Epithelial cell of esophagus (primary cell): ENCODE measurements at regions not wholly inside any gene's neighbourhood (a gene's known extent, or its start where the extent isn't known, plus 50 kb on each side); places are given as distances from the start of the nearest gene placed in this dataset.

Experiments used
- DNase-seq: peaks from one replicate; pipeline ENCODE4 v3.0.0; 2010; ENCODE audit warnings: low read depth
- H3K4me3 ChIP-seq: 2 replicates; pipeline ENCODE4 v1.5.1; 2011; ENCODE audit warnings: mild to moderate bottlenecking, low read length, control low read depth
- TF ChIP-seq, protein P1 (sequence below): IDR thresholded peaks from 2 replicates; pipeline ENCODE4 v1.5.1; 2011; ENCODE audit warnings: low read depth, mild to moderate bottlenecking, low read length, control low read depth, inconsistent platforms; ENCODE audit not compliant: insufficient read depth; ENCODE audit errors: missing control alignments

GRCh38 chr3:19734453-19734852, 199.6 kb downstream of the EFHB start:
- no peak overlapping the region for H3K4me3 ChIP-seq
- TF ChIP-seq, protein P1, sequence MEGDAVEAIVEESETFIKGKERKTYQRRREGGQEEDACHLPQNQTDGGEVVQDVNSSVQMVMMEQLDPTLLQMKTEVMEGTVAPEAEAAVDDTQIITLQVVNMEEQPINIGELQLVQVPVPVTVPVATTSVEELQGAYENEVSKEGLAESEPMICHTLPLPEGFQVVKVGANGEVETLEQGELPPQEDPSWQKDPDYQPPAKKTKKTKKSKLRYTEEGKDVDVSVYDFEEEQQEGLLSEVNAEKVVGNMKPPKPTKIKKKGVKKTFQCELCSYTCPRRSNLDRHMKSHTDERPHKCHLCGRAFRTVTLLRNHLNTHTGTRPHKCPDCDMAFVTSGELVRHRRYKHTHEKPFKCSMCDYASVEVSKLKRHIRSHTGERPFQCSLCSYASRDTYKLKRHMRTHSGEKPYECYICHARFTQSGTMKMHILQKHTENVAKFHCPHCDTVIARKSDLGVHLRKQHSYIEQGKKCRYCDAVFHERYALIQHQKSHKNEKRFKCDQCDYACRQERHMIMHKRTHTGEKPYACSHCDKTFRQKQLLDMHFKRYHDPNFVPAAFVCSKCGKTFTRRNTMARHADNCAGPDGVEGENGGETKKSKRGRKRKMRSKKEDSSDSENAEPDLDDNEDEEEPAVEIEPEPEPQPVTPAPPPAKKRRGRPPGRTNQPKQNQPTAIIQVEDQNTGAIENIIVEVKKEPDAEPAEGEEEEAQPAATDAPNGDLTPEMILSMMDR = no peak
- DNase-seq = no peak

DNA sequence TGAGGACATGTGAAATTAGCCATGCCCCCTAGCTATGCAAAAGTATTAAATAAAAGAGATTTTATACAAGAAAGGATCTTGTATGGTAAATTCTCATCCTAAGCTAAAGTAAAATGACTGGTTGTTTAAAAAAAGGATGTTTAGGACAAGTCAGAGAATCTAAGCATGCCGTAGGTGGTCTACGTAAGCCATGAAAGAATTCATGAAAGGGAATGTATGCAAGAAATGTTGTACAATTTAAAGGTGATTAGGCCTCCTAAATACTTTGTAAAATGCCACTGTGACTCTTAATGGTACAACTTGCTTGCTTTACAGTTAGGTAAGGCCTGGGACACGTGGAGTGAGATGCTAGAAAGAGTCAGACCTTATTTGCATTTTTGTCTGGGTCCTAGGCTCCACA, 209.0 kb downstream of the EFHB start:
- TF ChIP-seq, protein P1 = no peak
- DNase-seq = no peak

DNA sequence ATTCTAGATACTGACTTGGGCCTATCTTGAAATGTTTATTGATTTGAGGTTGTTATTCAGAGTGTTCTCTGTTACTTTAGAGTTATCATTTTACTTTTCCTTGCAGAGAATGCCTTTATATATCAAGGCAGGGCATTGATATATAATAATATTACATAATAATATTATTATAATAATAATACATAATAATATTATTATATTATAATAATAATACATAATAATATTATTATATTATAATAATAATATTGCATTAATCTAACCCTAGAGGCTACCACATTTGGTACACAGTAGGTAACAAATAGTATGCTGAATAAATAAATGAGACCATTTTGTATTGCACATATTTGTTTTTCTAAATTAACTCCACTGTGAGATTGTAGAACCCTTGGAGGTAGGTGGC, 216.3 kb downstream of the EFHB start:
- H3K4me3 ChIP-seq = no peak overlapping the region
- TF ChIP-seq, protein P1 = no peak
- no peak for DNase-seq

More for the DNA sequence above, 209.0 kb downstream of the EFHB start:
- H3K4me3 ChIP-seq = no peak overlapping the region

DNA sequence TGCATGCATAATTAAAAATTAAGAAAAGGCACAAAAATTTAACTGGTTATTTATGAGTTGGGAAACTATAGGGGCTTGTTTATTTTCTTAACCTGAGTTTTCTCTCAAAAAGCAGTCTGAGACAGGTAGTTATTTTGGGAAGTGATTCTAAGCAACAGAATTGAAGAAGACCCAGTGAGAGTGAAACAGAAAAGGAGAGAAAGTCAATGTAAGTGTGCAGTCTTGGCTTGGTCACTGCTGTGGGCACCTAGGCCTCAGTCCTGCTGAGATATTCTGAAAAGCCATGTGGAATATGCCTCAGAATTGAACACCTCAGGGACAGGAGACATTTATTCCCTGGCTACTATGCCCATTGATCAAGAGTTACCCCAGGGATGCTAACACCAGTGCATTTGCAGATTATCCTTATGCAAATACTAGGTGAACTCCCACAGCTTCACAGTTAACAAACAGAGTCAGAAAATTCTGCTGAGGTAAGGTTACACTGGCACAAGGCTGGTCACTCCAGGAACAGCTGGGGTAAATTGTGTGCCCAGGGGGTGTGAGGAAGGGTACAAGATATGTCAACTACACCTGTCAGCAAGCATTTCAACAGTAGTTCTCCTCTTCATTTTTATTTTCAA, 222.7 kb downstream of the EFHB start:
- H3K4me3 ChIP-seq = no peak overlapping the region
- no peak for DNase-seq
- TF ChIP-seq, protein P1 = no peak

DNA sequence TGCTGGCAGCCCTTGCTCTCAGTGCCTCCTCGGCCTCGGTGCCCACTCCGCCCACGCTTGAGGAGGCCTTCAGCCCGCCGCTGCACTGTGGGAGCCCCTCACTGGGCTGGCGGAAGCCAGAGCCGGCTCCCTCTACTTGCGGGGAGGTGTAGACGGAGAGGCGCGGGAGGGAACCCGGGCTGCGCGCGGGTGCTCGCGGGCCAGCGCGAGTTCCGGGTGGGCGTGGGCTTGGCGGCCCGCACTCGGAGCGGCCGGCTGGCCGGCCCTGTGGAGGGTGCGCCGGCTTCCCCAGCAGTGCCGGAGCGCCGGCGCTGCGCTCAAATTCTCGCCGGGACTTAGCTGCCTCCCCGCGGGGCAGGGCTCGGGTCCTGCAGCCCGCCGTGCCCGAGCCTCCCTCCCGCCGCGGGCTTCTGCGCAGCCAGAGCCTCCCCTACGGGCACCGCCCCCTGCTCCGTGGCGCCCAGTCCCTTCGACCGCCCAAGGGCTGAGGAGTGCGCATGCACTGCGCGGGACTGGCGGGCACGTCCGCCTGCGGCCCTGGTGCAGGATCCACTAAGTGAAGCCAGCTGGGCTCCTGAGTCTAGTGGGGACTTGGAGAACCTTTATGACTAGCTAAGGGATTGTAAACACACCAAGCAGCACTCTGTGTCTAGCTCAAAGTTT, 231.5 kb downstream of the EFHB start:
- TF ChIP-seq, protein P1 = no peak
- no peak overlapping the region for H3K4me3 ChIP-seq
- DNase-seq = no peak

DNA sequence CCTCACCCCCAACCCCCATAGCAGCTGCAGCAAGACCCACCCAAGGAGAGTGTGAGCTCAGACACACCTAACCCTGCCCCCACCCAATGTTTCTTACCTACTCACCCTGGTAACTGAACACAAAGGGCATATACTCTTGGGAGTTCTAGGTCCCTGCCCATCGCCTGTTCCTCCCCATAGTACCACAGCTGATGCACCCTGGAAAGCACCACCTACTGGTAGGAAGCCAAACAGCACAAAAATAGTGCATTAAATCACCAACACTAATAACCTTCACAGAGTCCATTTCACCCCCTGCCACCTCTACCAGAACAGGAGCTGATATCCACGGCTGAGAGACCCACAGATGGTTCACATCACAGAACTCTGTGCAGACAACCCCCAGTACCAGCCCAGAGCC, 245.2 kb downstream of the EFHB start:
- TF ChIP-seq, protein P1 = no peak
- no peak for DNase-seq
- no peak overlapping the region for H3K4me3 ChIP-seq

DNA sequence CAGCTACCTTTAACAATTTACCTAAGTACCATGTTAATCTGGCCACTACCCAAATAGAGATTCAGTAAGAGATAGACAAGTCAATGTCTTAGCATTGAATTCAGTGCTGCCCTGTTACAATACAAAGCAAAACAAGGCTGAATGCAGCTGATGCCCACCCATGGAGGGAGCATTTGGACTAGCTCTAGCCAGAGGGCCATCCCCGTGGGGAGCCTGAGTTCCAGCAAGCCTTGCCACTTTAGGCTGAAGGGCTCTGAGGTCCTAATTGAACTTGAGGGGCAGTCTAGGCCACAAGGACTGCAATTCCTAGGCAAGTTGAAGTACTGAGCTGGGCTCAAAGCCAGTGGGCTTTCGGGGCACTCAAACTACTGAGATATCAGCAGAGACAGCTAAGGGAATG, 265.9 kb downstream of the EFHB start:
- no peak for DNase-seq
- TF ChIP-seq, protein P1 = no peak
- no peak overlapping the region for H3K4me3 ChIP-seq
